Glutamatergic neuron (in vitro differentiated cells): ENCODE measurements at regions not wholly inside any gene's neighbourhood (a gene's known extent, or its start where the extent isn't known, plus 50 kb on each side); places are given as distances from the start of the nearest gene placed in this dataset.
A peak's percentile ranks its signal among the peaks of the same experiment; 100 is the strongest.

Source experiments
- DNase-seq: peaks from one replicate; pipeline ENCODE4 v3.0.0; 2022
- H3K27ac Mint-ChIP-seq: one replicate; pipeline ENCODE4 v1.8.0; 2020; ENCODE audit warnings: mild to moderate bottlenecking, mixed read lengths, inconsistent platforms; ENCODE audit not compliant: unreplicated experiment
- H3K27me3 Mint-ChIP-seq: one replicate; pipeline ENCODE4 v1.8.0; 2020; ENCODE audit warnings: mild to moderate bottlenecking, moderate library complexity, mixed read lengths, inconsistent platforms; ENCODE audit not compliant: unreplicated experiment
- H3K36me3 Mint-ChIP-seq: one replicate; pipeline ENCODE4 v1.8.0; 2020; ENCODE audit warnings: mild to moderate bottlenecking, mixed read lengths, inconsistent platforms; ENCODE audit not compliant: unreplicated experiment
- H3K4me1 Mint-ChIP-seq: one replicate; pipeline ENCODE4 v1.8.0; 2020; ENCODE audit warnings: mild to moderate bottlenecking, low read depth, mixed read lengths, inconsistent platforms; ENCODE audit not compliant: unreplicated experiment
- H3K4me3 Mint-ChIP-seq: one replicate; pipeline ENCODE4 v1.8.0; 2020; ENCODE audit warnings: mild to moderate bottlenecking, mixed read lengths, inconsistent platforms; ENCODE audit not compliant: unreplicated experiment
- H3K9me3 Mint-ChIP-seq: one replicate; pipeline ENCODE4 v1.8.0; 2020; ENCODE audit warnings: mild to moderate bottlenecking, moderate library complexity, mixed read lengths, inconsistent platforms; ENCODE audit not compliant: unreplicated experiment
- TF ChIP-seq, protein P1 (sequence below): fragments of 200-600 bp; sonication (generic); IDR thresholded peaks from one replicate; pipeline ENCODE4 v1.5.0; 2021; ENCODE audit not compliant: partially characterized antibody, unreplicated experiment

- peaks cover 36% of the 10 kb centered on the region for H3K4me1 Mint-ChIP-seq
- H3K27me3 Mint-ChIP-seq = peaks cover 2% of the 10 kb centered on the region
- H3K9me3 Mint-ChIP-seq = peaks cover 7% of the 10 kb centered on the region
- TF ChIP-seq, protein P1, sequence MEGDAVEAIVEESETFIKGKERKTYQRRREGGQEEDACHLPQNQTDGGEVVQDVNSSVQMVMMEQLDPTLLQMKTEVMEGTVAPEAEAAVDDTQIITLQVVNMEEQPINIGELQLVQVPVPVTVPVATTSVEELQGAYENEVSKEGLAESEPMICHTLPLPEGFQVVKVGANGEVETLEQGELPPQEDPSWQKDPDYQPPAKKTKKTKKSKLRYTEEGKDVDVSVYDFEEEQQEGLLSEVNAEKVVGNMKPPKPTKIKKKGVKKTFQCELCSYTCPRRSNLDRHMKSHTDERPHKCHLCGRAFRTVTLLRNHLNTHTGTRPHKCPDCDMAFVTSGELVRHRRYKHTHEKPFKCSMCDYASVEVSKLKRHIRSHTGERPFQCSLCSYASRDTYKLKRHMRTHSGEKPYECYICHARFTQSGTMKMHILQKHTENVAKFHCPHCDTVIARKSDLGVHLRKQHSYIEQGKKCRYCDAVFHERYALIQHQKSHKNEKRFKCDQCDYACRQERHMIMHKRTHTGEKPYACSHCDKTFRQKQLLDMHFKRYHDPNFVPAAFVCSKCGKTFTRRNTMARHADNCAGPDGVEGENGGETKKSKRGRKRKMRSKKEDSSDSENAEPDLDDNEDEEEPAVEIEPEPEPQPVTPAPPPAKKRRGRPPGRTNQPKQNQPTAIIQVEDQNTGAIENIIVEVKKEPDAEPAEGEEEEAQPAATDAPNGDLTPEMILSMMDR = no peak
- H3K36me3 Mint-ChIP-seq = no peaks in the 10 kb centered on the region
- DNase-seq = peak; percentile 36
- H3K27ac Mint-ChIP-seq = peak overlapping the region; percentile 8
- H3K4me3 Mint-ChIP-seq = peak overlapping the region; percentile 38
Observed at GRCh38 chr16:85424260-85425073, 188.7 kb upstream of the GSE1 start.

DNA sequence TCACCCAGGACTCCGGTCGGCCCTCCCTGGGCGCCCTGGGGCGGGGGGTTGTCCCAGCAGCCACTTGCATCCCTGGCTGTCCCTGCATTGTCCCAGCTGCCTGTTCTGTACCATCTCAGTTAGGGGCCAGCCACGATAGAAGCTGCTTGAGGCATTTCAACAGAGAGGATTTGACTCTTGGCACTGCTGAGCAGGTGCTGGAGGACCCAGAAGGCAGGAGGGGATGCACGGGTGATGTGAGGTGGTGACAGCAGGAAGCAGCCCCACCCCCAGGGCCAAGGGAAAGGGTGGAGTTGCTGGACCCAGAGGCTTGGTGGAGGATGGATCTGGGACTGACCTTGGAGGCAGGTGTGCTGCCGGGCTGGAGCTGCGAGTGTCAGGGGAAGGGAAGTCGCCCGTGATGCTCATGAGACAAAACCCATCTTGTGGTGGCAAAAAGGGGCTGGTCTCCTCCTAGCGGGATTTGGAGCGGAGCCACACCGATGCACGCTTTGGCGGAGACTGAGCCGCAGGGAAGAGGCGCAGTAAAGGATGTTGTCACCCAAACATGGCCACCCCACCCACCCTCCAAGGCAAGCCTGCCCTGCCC, 188.0 kb upstream of the GSE1 start:
- TF ChIP-seq, protein P1 = no peak
- H3K27me3 Mint-ChIP-seq = peaks cover 6% of the 10 kb centered on the region

GRCh38 chr16:85426806-85427205, 186.3 kb upstream of the GSE1 start:
- Mint-ChIP-seq H3K9me3 (peaks cover 6% of the 10 kb centered on the region), H3K27me3 (peaks cover 10% of the 10 kb centered on the region)
- TF ChIP-seq, protein P1 = no peak

More for the DNA sequence above, 188.0 kb upstream of the GSE1 start:
- Mint-ChIP-seq H3K36me3 (no peaks in the 10 kb centered on the region), H3K4me1 (peaks cover 43% of the 10 kb centered on the region), H3K9me3 (peaks cover 7% of the 10 kb centered on the region), H3K4me3 (no peak overlapping the region), H3K27ac (peak overlapping the region; percentile 48)
- peak; percentile 21 for DNase-seq

GRCh38 chr16:85428168-85428898, 184.8 kb upstream of the GSE1 start:
- TF ChIP-seq, protein P1 = peak; percentile 45
- H3K27me3 Mint-ChIP-seq = peaks cover 12% of the 10 kb centered on the region
- H3K27ac Mint-ChIP-seq = no peak overlapping the region
- H3K36me3 Mint-ChIP-seq = no peaks in the 10 kb centered on the region
- no peak overlapping the region for H3K4me3 Mint-ChIP-seq
- no peak for DNase-seq
- H3K4me1 Mint-ChIP-seq = peaks cover 39% of the 10 kb centered on the region
- peaks cover 7% of the 10 kb centered on the region for H3K9me3 Mint-ChIP-seq

More at GRCh38 chr16:85426806-85427205, 186.3 kb upstream of the GSE1 start:
- H3K4me1 Mint-ChIP-seq = peaks cover 38% of the 10 kb centered on the region
- no peak for DNase-seq
- no peaks in the 10 kb centered on the region for H3K36me3 Mint-ChIP-seq
- H3K27ac Mint-ChIP-seq = no peak overlapping the region
- H3K4me3 Mint-ChIP-seq = no peak overlapping the region
